Pulmonary artery endothelial cell (primary cell): ENCODE measurements at regions not wholly inside any gene's neighbourhood (a gene's known extent, or its start where the extent isn't known, plus 50 kb on each side); places are given as distances from the start of the nearest gene placed in this dataset.
A peak's percentile ranks its signal among the peaks of the same experiment; 100 is the strongest.
"Not testable (repeated sequence)": the region's sequence is repeated elsewhere in the genome, so short reads cannot be mapped to it uniquely, and the experiment has no call there.

Experiments
- DNase-seq: peaks from one replicate; pipeline ENCODE4 v3.0.0-alpha.2; 2011; ENCODE audit warnings: low read depth, low spot score

- DNase-seq: no peak
Measured at GRCh38 chr12:82529101-82529500, 157.6 kb upstream of the TMTC2 start.

GRCh38 chr12:82529954-82530353, 156.8 kb upstream of the TMTC2 start:
- no peak for DNase-seq

GRCh38 chr12:82530394-82530793, 156.3 kb upstream of the TMTC2 start:
- no peak for DNase-seq

- DNase-seq: no peak
Measured at GRCh38 chr12:82533341-82533740, 153.4 kb upstream of the TMTC2 start.

GRCh38 chr12:82537436-82537835, 149.3 kb upstream of the TMTC2 start:
- no peak for DNase-seq

GRCh38 chr12:82554529-82554928, 132.2 kb upstream of the TMTC2 start:
- peak; percentile 7 for DNase-seq

- no peak for DNase-seq
Measured at GRCh38 chr12:82555699-82556098, 131.0 kb upstream of the TMTC2 start.

- DNase-seq: peak; percentile 4
Measured at GRCh38 chr12:82565966-82566365, 120.7 kb upstream of the TMTC2 start.

- DNase-seq: no peak
Measured at GRCh38 chr12:82567688-82568087, 119.0 kb upstream of the TMTC2 start.

- DNase-seq: no peak
Measured at GRCh38 chr12:82574191-82574590, 112.5 kb upstream of the TMTC2 start.

GRCh38 chr12:82578725-82579124, 108.0 kb upstream of the TMTC2 start:
- no peak for DNase-seq

GRCh38 chr12:82583756-82584155, 103.0 kb upstream of the TMTC2 start:
- no peak for DNase-seq

- DNase-seq: no peak
Measured at GRCh38 chr12:82593143-82593542, 93.6 kb upstream of the TMTC2 start.

GRCh38 chr12:82593901-82594396, 92.8 kb upstream of the TMTC2 start:
- DNase-seq: no peak

- no peak for DNase-seq
Measured at GRCh38 chr12:82595941-82596340, 90.8 kb upstream of the TMTC2 start.

GRCh38 chr12:82596483-82596882, 90.2 kb upstream of the TMTC2 start:
- DNase-seq: no peak

GRCh38 chr12:82600379-82600778, 86.3 kb upstream of the TMTC2 start:
- no peak for DNase-seq

- DNase-seq: not testable (repeated sequence)
Measured at GRCh38 chr12:82603647-82604046, 83.1 kb upstream of the TMTC2 start.

- DNase-seq: no peak
Measured at GRCh38 chr12:82605115-82605514, 81.6 kb upstream of the TMTC2 start.

GRCh38 chr12:82608706-82609105, 78.0 kb upstream of the TMTC2 start:
- DNase-seq: no peak

- DNase-seq: no peak
Measured at GRCh38 chr12:82609234-82609914, 77.3 kb upstream of the TMTC2 start.

- DNase-seq: no peak
Measured at GRCh38 chr12:82619644-82620043, 67.1 kb upstream of the TMTC2 start.

- no peak for DNase-seq
Measured at GRCh38 chr12:82620917-82621316, 65.8 kb upstream of the TMTC2 start.

- no peak for DNase-seq
Measured at GRCh38 chr12:82625523-82625922, 61.2 kb upstream of the TMTC2 start.
